ENCODE measurements at regions not wholly inside any gene's neighbourhood (a gene's known extent, or its start where the extent isn't known, plus 50 kb on each side); places are given as distances from the start of the nearest gene placed in this dataset.

- TF ChIP-seq SUZ12 (IDR thresholded peaks at IDR 0.05; ENCODE audit: extremely low read depth, insufficient read depth, insufficient read length) (no peak), ZNF274 (IDR thresholded peaks at IDR 0.05; ENCODE audit: low read depth, low read length) (no peak), YY1 (IDR thresholded peaks at IDR 0.05; ENCODE audit: insufficient read depth, insufficient read length) (no peak)
Measured at GRCh38 chr1:200237066-200237465, 172.8 kb downstream of the ZNF281 start.
